ENCODE measurements at regions not wholly inside any gene's neighbourhood (a gene's known extent, or its start where the extent isn't known, plus 50 kb on each side); places are given as distances from the start of the nearest gene placed in this dataset.

- DNase-seq, result no peak
These were observed 185.4 kb downstream of the TTLL7 start for GRCh38 chr1:83813576-83813975.

- DNase-seq, result peak in 1 of 2 experiments; percentile 3
These were observed 188.8 kb downstream of the TTLL7 start for GRCh38 chr1:83810144-83810543.

GRCh38 chr1:83808536-83808935, 190.4 kb downstream of the TTLL7 start:
- no peak for DNase-seq

GRCh38 chr1:83807821-83808220, 191.1 kb downstream of the TTLL7 start:
- no peak for DNase-seq

- DNase-seq, result no peak
These were observed 191.7 kb downstream of the TTLL7 start for GRCh38 chr1:83807231-83807630.

- DNase-seq, result no peak
These were observed 193.0 kb downstream of the TTLL7 start for GRCh38 chr1:83805921-83806320.

- DNase-seq, result no peak
These were observed 196.3 kb downstream of the TTLL7 start for GRCh38 chr1:83802460-83803152.

GRCh38 chr1:83802023-83802422, 196.9 kb downstream of the TTLL7 start:
- DNase-seq, result no peak

- no peak for DNase-seq
These were observed 198.9 kb downstream of the TTLL7 start for GRCh38 chr1:83800066-83800465.

- no peak for DNase-seq
These were observed 199.3 kb downstream of the TTLL7 start for GRCh38 chr1:83799594-83799993.

GRCh38 chr1:83798965-83799364, 200.0 kb downstream of the TTLL7 start:
- DNase-seq, result no peak

- no peak for DNase-seq
These were observed 202.5 kb downstream of the TTLL7 start for GRCh38 chr1:83796409-83796808.

- no peak for DNase-seq
These were observed 204.5 kb downstream of the TTLL7 start for GRCh38 chr1:83794384-83794783.

- DNase-seq, result no peak
These were observed 207.0 kb downstream of the TTLL7 start for GRCh38 chr1:83791821-83792437.

- DNase-seq, result no peak
These were observed 208.5 kb downstream of the TTLL7 start for GRCh38 chr1:83790446-83790845.

- DNase-seq, result no peak
These were observed 211.5 kb downstream of the TTLL7 start for GRCh38 chr1:83787246-83787998.

- DNase-seq, result no peak
These were observed 217.3 kb downstream of the TTLL7 start for GRCh38 chr1:83781667-83782066.

- no peak for DNase-seq
These were observed 219.4 kb downstream of the TTLL7 start for GRCh38 chr1:83779565-83779964.

GRCh38 chr1:83777758-83778101, 221.2 kb downstream of the TTLL7 start:
- DNase-seq, result no peak

- DNase-seq, result no peak
These were observed 221.8 kb downstream of the TTLL7 start for GRCh38 chr1:83776913-83777757.

- no peak for DNase-seq
These were observed 222.8 kb downstream of the TTLL7 start for GRCh38 chr1:83775977-83776603.

- no peak for DNase-seq
These were observed 225.9 kb downstream of the TTLL7 start for GRCh38 chr1:83773059-83773458.

GRCh38 chr1:83770319-83770661, 228.6 kb downstream of the TTLL7 start:
- DNase-seq, result no peak

All from Kasumi-1 (cell line).